Stimulated activated CD4-positive, alpha-beta T cell treated with anti-CD3 and anti-CD28 coated beads, Interleukin-1b, Interleukin-23, amount 100 ng/mL, for 24 hours (primary cell): ENCODE measurements at regions not wholly inside any gene's neighbourhood (a gene's known extent, or its start where the extent isn't known, plus 50 kb on each side); places are given as distances from the start of the nearest gene placed in this dataset.

Source experiments
- DNase-seq, 4 experiments: peaks; one replicate each; pipeline ENCODE4 v3.0.0-alpha.2; 2020; ENCODE audit warnings: low read depth in 4 of 4, low spot score in 1 of 4

- no peak for DNase-seq
Observed at GRCh38 chr10:31586723-31587638, 268.0 kb downstream of the ZEB1 start.

GRCh38 chr10:31584876-31585275 is 265.9 kb downstream of the ZEB1 start:
- DNase-seq: no peak

- DNase-seq: no peak
Observed at GRCh38 chr10:31584098-31584631, 265.1 kb downstream of the ZEB1 start.

- DNase-seq: no peak
Observed at GRCh38 chr10:31583293-31583692, 264.3 kb downstream of the ZEB1 start.

GRCh38 chr10:31582365-31583052 is 263.5 kb downstream of the ZEB1 start:
- no peak for DNase-seq

GRCh38 chr10:31581741-31582323 is 262.8 kb downstream of the ZEB1 start:
- DNase-seq: no peak

- DNase-seq: no peak
Observed at GRCh38 chr10:31580646-31581045, 261.6 kb downstream of the ZEB1 start.
